A549 (cell line): ENCODE measurements at regions not wholly inside any gene's neighbourhood (a gene's known extent, or its start where the extent isn't known, plus 50 kb on each side); places are given as distances from the start of the nearest gene placed in this dataset.

Source experiments
- POLR2AphosphoS2 ChIP-seq: conservative IDR thresholded peaks from 2 replicates; pipeline ENCODE4 v1.6.1; 2012; ENCODE audit warnings: low read length, improper control_type of control experiment, inconsistent platforms
- TF ChIP-seq, protein P1 (sequence below): fragments of 200-600 bp; sonication (generic); IDR thresholded peaks from 2 replicates; pipeline ENCODE4 v1.6.1; 2016; ENCODE audit warnings: antibody characterized with exemption, mild to moderate bottlenecking, moderate library complexity

DNA sequence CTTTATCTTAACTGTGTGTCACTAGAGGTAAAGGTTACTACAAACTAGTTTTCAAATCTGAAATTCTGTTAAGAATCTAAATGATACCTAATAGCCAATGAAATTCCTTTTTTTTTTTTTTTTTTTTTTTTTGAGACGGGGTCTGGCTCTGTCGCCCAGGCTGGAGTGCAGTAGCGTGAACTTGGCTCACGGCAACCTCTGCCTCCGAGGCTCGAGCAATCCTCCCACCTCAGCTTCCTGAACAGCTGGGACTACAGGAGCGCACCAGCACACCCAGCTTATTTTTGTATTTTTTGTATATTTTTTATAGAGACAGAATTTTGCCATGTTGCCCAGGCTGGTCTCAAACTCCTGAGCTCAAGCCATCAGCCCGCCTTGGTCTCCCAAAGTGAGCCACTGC lies 160.3 kb upstream of the NEBL start:
- TF ChIP-seq, protein P1, sequence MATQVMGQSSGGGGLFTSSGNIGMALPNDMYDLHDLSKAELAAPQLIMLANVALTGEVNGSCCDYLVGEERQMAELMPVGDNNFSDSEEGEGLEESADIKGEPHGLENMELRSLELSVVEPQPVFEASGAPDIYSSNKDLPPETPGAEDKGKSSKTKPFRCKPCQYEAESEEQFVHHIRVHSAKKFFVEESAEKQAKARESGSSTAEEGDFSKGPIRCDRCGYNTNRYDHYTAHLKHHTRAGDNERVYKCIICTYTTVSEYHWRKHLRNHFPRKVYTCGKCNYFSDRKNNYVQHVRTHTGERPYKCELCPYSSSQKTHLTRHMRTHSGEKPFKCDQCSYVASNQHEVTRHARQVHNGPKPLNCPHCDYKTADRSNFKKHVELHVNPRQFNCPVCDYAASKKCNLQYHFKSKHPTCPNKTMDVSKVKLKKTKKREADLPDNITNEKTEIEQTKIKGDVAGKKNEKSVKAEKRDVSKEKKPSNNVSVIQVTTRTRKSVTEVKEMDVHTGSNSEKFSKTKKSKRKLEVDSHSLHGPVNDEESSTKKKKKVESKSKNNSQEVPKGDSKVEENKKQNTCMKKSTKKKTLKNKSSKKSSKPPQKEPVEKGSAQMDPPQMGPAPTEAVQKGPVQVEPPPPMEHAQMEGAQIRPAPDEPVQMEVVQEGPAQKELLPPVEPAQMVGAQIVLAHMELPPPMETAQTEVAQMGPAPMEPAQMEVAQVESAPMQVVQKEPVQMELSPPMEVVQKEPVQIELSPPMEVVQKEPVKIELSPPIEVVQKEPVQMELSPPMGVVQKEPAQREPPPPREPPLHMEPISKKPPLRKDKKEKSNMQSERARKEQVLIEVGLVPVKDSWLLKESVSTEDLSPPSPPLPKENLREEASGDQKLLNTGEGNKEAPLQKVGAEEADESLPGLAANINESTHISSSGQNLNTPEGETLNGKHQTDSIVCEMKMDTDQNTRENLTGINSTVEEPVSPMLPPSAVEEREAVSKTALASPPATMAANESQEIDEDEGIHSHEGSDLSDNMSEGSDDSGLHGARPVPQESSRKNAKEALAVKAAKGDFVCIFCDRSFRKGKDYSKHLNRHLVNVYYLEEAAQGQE = no peak
- no peak for TF ChIP-seq POLR2AphosphoS2
